Activated T-helper 17 cell treated with anti-CD3 and anti-CD28 coated beads, Interleukin-2, amount 50 U/mL, for 72 hours (primary cell): ENCODE measurements at regions not wholly inside any gene's neighbourhood (a gene's known extent, or its start where the extent isn't known, plus 50 kb on each side); places are given as distances from the start of the nearest gene placed in this dataset.

ENCODE experiments used
- ATAC-seq: fragments of 150-1000 bp; cut with Tn5 transposase; replicated peaks from 2 replicates; pipeline ENCODE4 v1.10.0; 2021; ENCODE audit warnings: mild to moderate bottlenecking, moderate library complexity
- H3K27ac Mint-ChIP-seq: one replicate; pipeline ENCODE4 v1.8.0; 2022; ENCODE audit warnings: mixed read lengths
- H3K27me3 Mint-ChIP-seq: one replicate; pipeline ENCODE4 v1.8.0; 2022; ENCODE audit warnings: mixed read lengths
- H3K36me3 Mint-ChIP-seq: one replicate; pipeline ENCODE4 v1.8.0; 2022; ENCODE audit warnings: low read depth, mild to moderate bottlenecking, mixed read lengths
- H3K4me1 Mint-ChIP-seq: one replicate; pipeline ENCODE4 v1.8.0; 2022; ENCODE audit warnings: mixed read lengths
- H3K4me3 Mint-ChIP-seq: one replicate; pipeline ENCODE4 v1.8.0; 2022; ENCODE audit warnings: mild to moderate bottlenecking, mixed read lengths
- H3K9me3 Mint-ChIP-seq: one replicate; pipeline ENCODE4 v1.8.0; 2022; ENCODE audit warnings: mixed read lengths

- ATAC-seq: no peak
- Mint-ChIP-seq H3K27ac (no peak overlapping the region), H3K4me3 (no peak overlapping the region), H3K9me3 (peaks cover 14% of the 10 kb centered on the region), H3K36me3 (no peaks in the 10 kb centered on the region), H3K4me1 (no peaks in the 10 kb centered on the region), H3K27me3 (peaks cover 8% of the 10 kb centered on the region)
These were observed 390.4 kb downstream of the SHISA9 start for GRCh38 chr16:13291591-13292333.

GRCh38 chr16:13296206-13296605 is 394.8 kb downstream of the SHISA9 start:
- H3K9me3 Mint-ChIP-seq: peaks cover 10% of the 10 kb centered on the region
- peaks cover 3% of the 10 kb centered on the region for H3K4me1 Mint-ChIP-seq

GRCh38 chr16:13298666-13299065 is 397.3 kb downstream of the SHISA9 start:
- H3K27me3 Mint-ChIP-seq: peaks cover 4% of the 10 kb centered on the region
- no peak for ATAC-seq
- H3K4me3 Mint-ChIP-seq: no peak overlapping the region
- H3K4me1 Mint-ChIP-seq: peaks cover 3% of the 10 kb centered on the region
- H3K9me3 Mint-ChIP-seq: peaks cover 11% of the 10 kb centered on the region
- no peaks in the 10 kb centered on the region for H3K36me3 Mint-ChIP-seq
- H3K27ac Mint-ChIP-seq: no peak overlapping the region

More at GRCh38 chr16:13296206-13296605, 394.8 kb downstream of the SHISA9 start:
- H3K36me3 Mint-ChIP-seq: no peaks in the 10 kb centered on the region
- H3K27me3 Mint-ChIP-seq: no peaks in the 10 kb centered on the region
- no peak for ATAC-seq
- H3K4me3 Mint-ChIP-seq: no peak overlapping the region
- H3K27ac Mint-ChIP-seq: no peak overlapping the region

- no peak overlapping the region for H3K4me3 Mint-ChIP-seq
- no peak for ATAC-seq
- H3K27me3 Mint-ChIP-seq: peaks cover 4% of the 10 kb centered on the region
- peaks cover 3% of the 10 kb centered on the region for H3K4me1 Mint-ChIP-seq
- no peak overlapping the region for H3K27ac Mint-ChIP-seq
- H3K9me3 Mint-ChIP-seq: peaks cover 8% of the 10 kb centered on the region
- no peaks in the 10 kb centered on the region for H3K36me3 Mint-ChIP-seq
These were observed 398.9 kb downstream of the SHISA9 start for GRCh38 chr16:13300066-13300840.

GRCh38 chr16:13305019-13305755 is 403.8 kb downstream of the SHISA9 start:
- no peak for ATAC-seq
- Mint-ChIP-seq H3K36me3 (no peaks in the 10 kb centered on the region), H3K4me1 (peaks cover 3% of the 10 kb centered on the region), H3K4me3 (no peak overlapping the region), H3K27me3 (peaks cover 4% of the 10 kb centered on the region), H3K9me3 (peaks cover 8% of the 10 kb centered on the region), H3K27ac (no peak overlapping the region)

- ATAC-seq: no peak
- peaks cover 4% of the 10 kb centered on the region for H3K27me3 Mint-ChIP-seq
- no peaks in the 10 kb centered on the region for H3K4me1 Mint-ChIP-seq
- no peak overlapping the region for H3K27ac Mint-ChIP-seq
- no peaks in the 10 kb centered on the region for H3K36me3 Mint-ChIP-seq
- H3K9me3 Mint-ChIP-seq: peaks cover 3% of the 10 kb centered on the region
- H3K4me3 Mint-ChIP-seq: no peak overlapping the region
These were observed 405.0 kb downstream of the SHISA9 start for GRCh38 chr16:13306161-13306995.

- H3K4me3 Mint-ChIP-seq: no peak overlapping the region
- H3K27me3 Mint-ChIP-seq: peaks cover 4% of the 10 kb centered on the region
- no peaks in the 10 kb centered on the region for H3K4me1 Mint-ChIP-seq
- H3K27ac Mint-ChIP-seq: no peak overlapping the region
- H3K9me3 Mint-ChIP-seq: no peaks in the 10 kb centered on the region
- no peak for ATAC-seq
- no peaks in the 10 kb centered on the region for H3K36me3 Mint-ChIP-seq
These were observed 405.9 kb downstream of the SHISA9 start for GRCh38 chr16:13307255-13307654.

- Mint-ChIP-seq H3K4me3 (no peak overlapping the region), H3K36me3 (no peaks in the 10 kb centered on the region), H3K4me1 (no peaks in the 10 kb centered on the region), H3K9me3 (no peaks in the 10 kb centered on the region), H3K27ac (no peak overlapping the region), H3K27me3 (no peaks in the 10 kb centered on the region)
- ATAC-seq: no peak
These were observed 406.5 kb downstream of the SHISA9 start for GRCh38 chr16:13307851-13308250.

GRCh38 chr16:13312063-13312462 is 410.7 kb downstream of the SHISA9 start:
- Mint-ChIP-seq H3K36me3 (no peaks in the 10 kb centered on the region), H3K4me3 (no peak overlapping the region), H3K27me3 (no peaks in the 10 kb centered on the region), H3K9me3 (no peaks in the 10 kb centered on the region), H3K4me1 (no peaks in the 10 kb centered on the region), H3K27ac (no peak overlapping the region)
- ATAC-seq: no peak

GRCh38 chr16:13313351-13313750 is 412.0 kb downstream of the SHISA9 start:
- no peak for ATAC-seq
- Mint-ChIP-seq H3K9me3 (no peaks in the 10 kb centered on the region), H3K27ac (no peak overlapping the region)

GRCh38 chr16:13314633-13315032 is 413.2 kb downstream of the SHISA9 start:
- Mint-ChIP-seq H3K27ac (no peak overlapping the region), H3K27me3 (no peaks in the 10 kb centered on the region), H3K4me3 (no peak overlapping the region), H3K4me1 (no peaks in the 10 kb centered on the region), H3K36me3 (no peaks in the 10 kb centered on the region), H3K9me3 (no peaks in the 10 kb centered on the region)
- ATAC-seq: no peak

More at GRCh38 chr16:13313351-13313750, 412.0 kb downstream of the SHISA9 start:
- H3K4me3 Mint-ChIP-seq: no peak overlapping the region
- H3K36me3 Mint-ChIP-seq: no peaks in the 10 kb centered on the region
- no peaks in the 10 kb centered on the region for H3K27me3 Mint-ChIP-seq
- no peaks in the 10 kb centered on the region for H3K4me1 Mint-ChIP-seq

GRCh38 chr16:13315642-13316427 is 414.4 kb downstream of the SHISA9 start:
- Mint-ChIP-seq H3K27me3 (no peaks in the 10 kb centered on the region), H3K4me3 (no peak overlapping the region), H3K9me3 (no peaks in the 10 kb centered on the region), H3K36me3 (no peaks in the 10 kb centered on the region), H3K4me1 (no peaks in the 10 kb centered on the region), H3K27ac (no peak overlapping the region)
- ATAC-seq: no peak

- H3K27ac Mint-ChIP-seq: no peak overlapping the region
- ATAC-seq: no peak
- H3K36me3 Mint-ChIP-seq: no peaks in the 10 kb centered on the region
- H3K27me3 Mint-ChIP-seq: no peaks in the 10 kb centered on the region
- H3K4me3 Mint-ChIP-seq: no peak overlapping the region
- H3K9me3 Mint-ChIP-seq: peaks cover 6% of the 10 kb centered on the region
- no peaks in the 10 kb centered on the region for H3K4me1 Mint-ChIP-seq
These were observed 420.9 kb downstream of the SHISA9 start for GRCh38 chr16:13322336-13322735.
